GM19025 (cell line): ENCODE measurements at regions not wholly inside any gene's neighbourhood (a gene's known extent, or its start where the extent isn't known, plus 50 kb on each side); places are given as distances from the start of the nearest gene placed in this dataset.
"Not testable (repeated sequence)": the region's sequence is repeated elsewhere in the genome, so short reads cannot be mapped to it uniquely, and the experiment has no call there.

Experiments
- ATAC-seq: cut with Tn5 transposase; IDR thresholded peaks from one replicate; pipeline ENCODE4 v1.9.1; 2021; ENCODE audit warnings: mild to moderate bottlenecking, low read depth, moderate library complexity; ENCODE audit not compliant: unreplicated experiment

- ATAC-seq = no peak
Observed at GRCh38 chr20:22106308-22106938, 401.0 kb downstream of the PAX1 start.

- ATAC-seq = no peak
Observed at GRCh38 chr20:22101606-22102005, 396.1 kb downstream of the PAX1 start.

- ATAC-seq = no peak
Observed at GRCh38 chr20:22100686-22101085, 395.2 kb downstream of the PAX1 start.

- no peak for ATAC-seq
Observed at GRCh38 chr20:22099348-22099747, 393.9 kb downstream of the PAX1 start.

GRCh38 chr20:22098511-22098910, 393.0 kb downstream of the PAX1 start:
- ATAC-seq = no peak

GRCh38 chr20:22093122-22093521, 387.7 kb downstream of the PAX1 start:
- no peak for ATAC-seq

GRCh38 chr20:22088882-22089281, 383.4 kb downstream of the PAX1 start:
- ATAC-seq = no peak

GRCh38 chr20:22080985-22081384, 375.5 kb downstream of the PAX1 start:
- ATAC-seq = no peak

GRCh38 chr20:22074635-22075034, 369.2 kb downstream of the PAX1 start:
- ATAC-seq = no peak

- ATAC-seq = no peak
Observed at GRCh38 chr20:22071841-22072240, 366.4 kb downstream of the PAX1 start.

GRCh38 chr20:22070610-22071058, 365.2 kb downstream of the PAX1 start:
- ATAC-seq = no peak

GRCh38 chr20:22063753-22064152, 358.3 kb downstream of the PAX1 start:
- ATAC-seq = no peak

- ATAC-seq = no peak
Observed at GRCh38 chr20:22062874-22063273, 357.4 kb downstream of the PAX1 start.

- no peak for ATAC-seq
Observed at GRCh38 chr20:22060610-22061009, 355.1 kb downstream of the PAX1 start.

- ATAC-seq = no peak
Observed at GRCh38 chr20:22058746-22059145, 353.3 kb downstream of the PAX1 start.

GRCh38 chr20:22055981-22056380, 350.5 kb downstream of the PAX1 start:
- no peak for ATAC-seq

- no peak for ATAC-seq
Observed at GRCh38 chr20:22052025-22052650, 346.7 kb downstream of the PAX1 start.

GRCh38 chr20:22045956-22046507, 340.6 kb downstream of the PAX1 start:
- not testable (repeated sequence) for ATAC-seq

- no peak for ATAC-seq
Observed at GRCh38 chr20:22027423-22027822, 322.0 kb downstream of the PAX1 start.

- ATAC-seq = no peak
Observed at GRCh38 chr20:22020201-22020600, 314.7 kb downstream of the PAX1 start.

- no peak for ATAC-seq
Observed at GRCh38 chr20:22008456-22008855, 303.0 kb downstream of the PAX1 start.

GRCh38 chr20:22006306-22006705, 300.8 kb downstream of the PAX1 start:
- no peak for ATAC-seq
